Trophoblast cell (in vitro differentiated cells and primary cell): ENCODE measurements at regions not wholly inside any gene's neighbourhood (a gene's known extent, or its start where the extent isn't known, plus 50 kb on each side); places are given as distances from the start of the nearest gene placed in this dataset.
A peak's percentile ranks its signal among the peaks of the same experiment; 100 is the strongest.

ENCODE experiments used
- DNase-seq, 2 donors: peaks; one replicate each; pipeline ENCODE4 v3.0.0-alpha.2; 2016
- H2AFZ ChIP-seq: 2 replicates; pipeline ENCODE4 v1.6.1; 2013; ENCODE audit warnings: low read length, moderate library complexity, mild to moderate bottlenecking; ENCODE audit not compliant: insufficient read depth, poor library complexity
- H2AK5ac ChIP-seq: 2 replicates; pipeline ENCODE4 v1.6.1; 2013; ENCODE audit warnings: mild to moderate bottlenecking, low read length
- H2BK120ac ChIP-seq: 2 replicates; pipeline ENCODE4 v1.6.1; 2013; ENCODE audit warnings: low read length, mild to moderate bottlenecking, moderate library complexity; ENCODE audit not compliant: insufficient read depth, poor library complexity
- H2BK12ac ChIP-seq: 2 replicates; pipeline ENCODE4 v1.6.1; 2013; ENCODE audit warnings: mild to moderate bottlenecking, low read length, moderate library complexity
- H2BK5ac ChIP-seq: 2 replicates; pipeline ENCODE4 v1.6.1; 2013; ENCODE audit warnings: low read length, low read depth, moderate library complexity, mild to moderate bottlenecking; ENCODE audit not compliant: poor library complexity
- H3K14ac ChIP-seq: 2 replicates; pipeline ENCODE4 v1.6.1; 2013; ENCODE audit warnings: mild to moderate bottlenecking, low read length
- H3K18ac ChIP-seq: 2 replicates; pipeline ENCODE4 v1.6.1; 2013; ENCODE audit warnings: mild to moderate bottlenecking, low read length
- H3K23ac ChIP-seq: 2 replicates; pipeline ENCODE4 v1.6.1; 2013; ENCODE audit warnings: low read length
- H3K27ac ChIP-seq: 2 replicates; pipeline ENCODE4 v1.5.1; 2013; ENCODE audit warnings: low read depth, mild to moderate bottlenecking, inconsistent platforms, low read length, moderate library complexity
- H3K27me3 ChIP-seq: 2 replicates; pipeline ENCODE4 v1.6.1; 2013; ENCODE audit warnings: inconsistent platforms, mild to moderate bottlenecking, low read length, moderate library complexity; ENCODE audit not compliant: insufficient read depth
- H3K36me3 ChIP-seq, 2 experiments: 1 replicate in 1 of 2; 2 replicates in 1 of 2; pipeline ENCODE4 v1.6.1; 2013; ENCODE audit warnings: low read length in 2 of 2, mild to moderate bottlenecking in 2 of 2, moderate library complexity in 1 of 2; ENCODE audit not compliant: insufficient read depth in 2 of 2, control insufficient read depth in 1 of 2
- H3K4ac ChIP-seq: 2 replicates; pipeline ENCODE4 v1.6.1; 2013; ENCODE audit warnings: low read depth, mild to moderate bottlenecking, low read length, moderate library complexity
- H3K4me1 ChIP-seq, 2 experiments: 1 replicate in 1 of 2; 2 replicates in 1 of 2; pipeline ENCODE4 v1.6.1; 2013; ENCODE audit warnings: low read length in 2 of 2, mild to moderate bottlenecking in 2 of 2, moderate library complexity in 1 of 2; ENCODE audit not compliant: insufficient read depth in 2 of 2, control insufficient read depth in 1 of 2
- H3K4me2 ChIP-seq: 2 replicates; pipeline ENCODE4 v1.6.1; 2013; ENCODE audit warnings: inconsistent platforms, mild to moderate bottlenecking, low read length, moderate library complexity
- H3K4me3 ChIP-seq: 2 replicates; pipeline ENCODE4 v1.5.1; 2013; ENCODE audit warnings: mild to moderate bottlenecking, low read depth, low read length, inconsistent platforms
- H3K79me1 ChIP-seq: one replicate; pipeline ENCODE4 v1.6.1; 2013; ENCODE audit warnings: low read length
- H3K79me2 ChIP-seq: 2 replicates; pipeline ENCODE4 v1.6.1; 2013; ENCODE audit warnings: low read length, mild to moderate bottlenecking; ENCODE audit not compliant: control insufficient read depth, insufficient read depth, poor library complexity
- H3K9ac ChIP-seq: 2 replicates; pipeline ENCODE4 v1.6.1; 2013; ENCODE audit warnings: mild to moderate bottlenecking, low read length
- H3K9me3 ChIP-seq: 2 replicates; pipeline ENCODE4 v1.6.1; 2013; ENCODE audit warnings: low read depth, mild to moderate bottlenecking, control low read depth, inconsistent platforms, low read length; ENCODE audit not compliant: insufficient read depth
- H4K12ac ChIP-seq: 2 replicates; pipeline ENCODE4 v1.6.1; 2013; ENCODE audit warnings: low read depth, mild to moderate bottlenecking, low read length, moderate library complexity
- H4K8ac ChIP-seq: 2 replicates; pipeline ENCODE4 v1.6.1; 2013; ENCODE audit warnings: low read depth, mild to moderate bottlenecking, low read length, moderate library complexity
- H4K91ac ChIP-seq: one replicate; pipeline ENCODE4 v1.6.1; 2013; ENCODE audit warnings: low read depth, mild to moderate bottlenecking, low read length, moderate library complexity
- WGBS: extraction: QIAGEN DNeasy Blood & Tissue Kit; methylation state at CpG from one replicate; pipeline ENCODE4 v1.1.7; 2013; ENCODE audit warnings: missing lambda C conversion rate; ENCODE audit not compliant: insufficient read length, insufficient coverage; ENCODE audit errors: extremely low coverage; 5-methylcytosine and 5-hydroxymethylcytosine counted together

DNA sequence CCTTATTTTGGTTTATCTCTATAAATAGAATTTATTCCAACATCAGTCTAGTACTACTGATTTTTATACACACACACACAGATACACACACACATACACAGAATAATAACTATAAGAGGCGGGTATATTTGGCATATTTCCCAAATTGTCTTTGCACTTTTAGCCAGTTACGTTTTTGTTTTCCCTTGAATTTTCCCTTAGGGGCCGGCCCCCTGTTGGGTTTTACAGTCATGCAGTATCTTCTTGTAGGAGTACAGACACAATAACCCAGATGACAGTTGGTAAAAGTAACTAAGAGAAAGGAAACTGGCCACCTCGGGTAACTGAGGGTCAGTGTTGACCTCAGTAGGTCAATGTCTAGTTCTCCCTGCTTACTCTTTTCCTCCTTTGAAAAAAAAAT lies 50.9 kb downstream of the DISP1 start:
- H3K79me1 ChIP-seq: no peaks in the 10 kb centered on the region
- H3K27me3 ChIP-seq: no peaks in the 10 kb centered on the region
- H3K79me2 ChIP-seq: no peaks in the 10 kb centered on the region
- no peak overlapping the region for H3K14ac ChIP-seq
- no peaks in the 10 kb centered on the region for H3K4me1 ChIP-seq
- H2BK5ac ChIP-seq: no peak overlapping the region
- no peak overlapping the region for H3K9ac ChIP-seq
- H3K27ac ChIP-seq: no peak overlapping the region
- H3K36me3 ChIP-seq: no peaks in the 10 kb centered on the region
- DNase-seq: no peak
- H4K8ac ChIP-seq: no peak overlapping the region
- H4K12ac ChIP-seq: no peak overlapping the region
- H3K4me2 ChIP-seq: no peak overlapping the region
- H2BK12ac ChIP-seq: no peak overlapping the region
- no peak overlapping the region for H2BK120ac ChIP-seq
- H2AK5ac ChIP-seq: no peak overlapping the region
- no CpG with 5 or more reads among the region's 4 CpGs for WGBS
- no peaks in the 10 kb centered on the region for H3K9me3 ChIP-seq
- no peak overlapping the region for H3K4ac ChIP-seq
- no peak overlapping the region for H3K23ac ChIP-seq
- no peak overlapping the region for H2AFZ ChIP-seq
- H4K91ac ChIP-seq: no peak overlapping the region
- H3K4me3 ChIP-seq: no peak overlapping the region
- H3K18ac ChIP-seq: no peak overlapping the region

GRCh38 chr1:222867316-222867715 lies 52.5 kb downstream of the DISP1 start:
- Histone ChIP-seq H3K4ac (no peak overlapping the region), H2BK12ac (no peak overlapping the region), H4K12ac (no peak overlapping the region), H2AK5ac (no peak overlapping the region), H3K79me1 (no peaks in the 10 kb centered on the region), H3K4me3 (no peak overlapping the region), H3K4me1 (no peaks in the 10 kb centered on the region), H3K9ac (no peak overlapping the region), H3K79me2 (no peaks in the 10 kb centered on the region), H3K23ac (no peak overlapping the region), H3K36me3 (no peaks in the 10 kb centered on the region), H4K8ac (no peak overlapping the region), H3K9me3 (no peaks in the 10 kb centered on the region), H3K27me3 (no peaks in the 10 kb centered on the region), H4K91ac (no peak overlapping the region), H2AFZ (no peak overlapping the region), H3K27ac (no peak overlapping the region), H3K14ac (no peak overlapping the region), H3K18ac (no peak overlapping the region), H3K4me2 (no peak overlapping the region), H2BK5ac (no peak overlapping the region), H2BK120ac (no peak overlapping the region)
- no CpG with 5 or more reads among the region's 1 CpG for WGBS
- no peak for DNase-seq

DNA sequence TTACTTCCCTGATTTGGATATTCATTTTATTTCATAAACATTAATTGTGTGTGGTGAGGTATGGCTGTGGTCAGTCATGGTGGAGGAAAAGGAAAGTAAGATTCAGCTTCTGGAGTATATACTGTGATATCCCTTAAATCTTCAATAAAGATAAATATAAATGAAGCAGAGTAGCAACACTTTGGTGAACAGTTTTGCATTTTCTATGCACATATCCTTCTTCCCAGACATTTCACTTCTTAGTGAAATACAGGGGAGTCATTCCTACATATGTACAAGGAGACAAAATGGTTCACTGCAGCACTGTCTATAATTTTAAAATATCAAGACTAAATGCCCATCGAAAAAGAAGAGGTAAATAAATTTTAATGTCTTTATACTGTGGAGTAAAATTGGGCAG lies 61.3 kb downstream of the DISP1 start:
- Histone ChIP-seq H3K23ac (no peak overlapping the region), H2BK120ac (no peak overlapping the region), H3K79me2 (no peaks in the 10 kb centered on the region), H4K12ac (no peak overlapping the region), H4K8ac (no peak overlapping the region), H3K4me2 (no peak overlapping the region), H3K36me3 (no peaks in the 10 kb centered on the region), H2BK12ac (no peak overlapping the region), H3K18ac (no peak overlapping the region), H3K27me3 (no peaks in the 10 kb centered on the region), H3K9me3 (no peaks in the 10 kb centered on the region), H3K14ac (no peak overlapping the region), H4K91ac (no peak overlapping the region), H3K4ac (no peak overlapping the region), H3K4me3 (no peak overlapping the region), H2BK5ac (no peak overlapping the region), H2AK5ac (no peak overlapping the region), H3K27ac (no peak overlapping the region), H2AFZ (no peak overlapping the region), H3K79me1 (no peaks in the 10 kb centered on the region), H3K9ac (no peak overlapping the region), H3K4me1 (peaks cover 0 to 2% of the 10 kb centered on the region in 2 experiments)
- WGBS: no CpG with 5 or more reads among the region's 1 CpG
- no peak for DNase-seq

- no peaks in the 10 kb centered on the region for H3K27me3 ChIP-seq
- H3K14ac ChIP-seq: no peak overlapping the region
- H3K4me1 ChIP-seq: peaks cover 0 to 2% of the 10 kb centered on the region in 2 experiments
- no peaks in the 10 kb centered on the region for H3K36me3 ChIP-seq
- no peaks in the 10 kb centered on the region for H3K79me2 ChIP-seq
- H3K4me2 ChIP-seq: no peak overlapping the region
- no peak overlapping the region for H4K91ac ChIP-seq
- H2BK120ac ChIP-seq: no peak overlapping the region
- no peak overlapping the region for H3K18ac ChIP-seq
- H2BK5ac ChIP-seq: no peak overlapping the region
- no peaks in the 10 kb centered on the region for H3K9me3 ChIP-seq
- no peak overlapping the region for H3K4me3 ChIP-seq
- H2BK12ac ChIP-seq: no peak overlapping the region
- no peak overlapping the region for H4K8ac ChIP-seq
- H3K9ac ChIP-seq: no peak overlapping the region
- no peak overlapping the region for H2AFZ ChIP-seq
- no peak overlapping the region for H3K23ac ChIP-seq
- no CpG with 5 or more reads among the region's 2 CpGs for WGBS
- peak overlapping the region; percentile 35 for H3K27ac ChIP-seq
- H3K79me1 ChIP-seq: no peaks in the 10 kb centered on the region
- H4K12ac ChIP-seq: no peak overlapping the region
- no peak overlapping the region for H2AK5ac ChIP-seq
- H3K4ac ChIP-seq: no peak overlapping the region
- no peak for DNase-seq
Observed at GRCh38 chr1:222877854-222878253, 63.0 kb downstream of the DISP1 start.
